Mesendoderm (in vitro differentiated cells): ENCODE measurements at regions not wholly inside any gene's neighbourhood (a gene's known extent, or its start where the extent isn't known, plus 50 kb on each side); places are given as distances from the start of the nearest gene placed in this dataset.
"Not testable (repeated sequence)": the region's sequence is repeated elsewhere in the genome, so short reads cannot be mapped to it uniquely, and the experiment has no call there.

Experiments
- DNase-seq: peaks from one replicate; pipeline ENCODE4 v3.0.0; 2013
- H2AK5ac ChIP-seq: 2 replicates; pipeline ENCODE4 v1.6.1; 2013; ENCODE audit warnings: low read length, inconsistent platforms
- H2BK120ac ChIP-seq: 2 replicates; pipeline ENCODE4 v1.6.1; 2013; ENCODE audit warnings: low read depth, mild to moderate bottlenecking, low read length, moderate library complexity, mixed read lengths
- H2BK15ac ChIP-seq: replicated peaks from 2 replicates; pipeline ENCODE4 v1.6.1; 2013; ENCODE audit warnings: low read depth, mild to moderate bottlenecking, moderate library complexity
- H2BK5ac ChIP-seq: 2 replicates; pipeline ENCODE4 v1.6.1; 2013; ENCODE audit warnings: low read length, inconsistent platforms
- H3K18ac ChIP-seq: 2 replicates; pipeline ENCODE4 v1.6.1; 2013; ENCODE audit warnings: mild to moderate bottlenecking, low read length, mixed read lengths
- H3K23ac ChIP-seq: one replicate; pipeline ENCODE4 v1.6.1; 2013; ENCODE audit warnings: low read length
- H3K27ac ChIP-seq: 2 replicates; pipeline ENCODE4 v1.5.1; 2013; ENCODE audit warnings: low read depth, mild to moderate bottlenecking, inconsistent platforms, low read length, moderate library complexity
- H3K27me3 ChIP-seq: 2 replicates; pipeline ENCODE4 v1.6.1; 2013; ENCODE audit warnings: low read length, control low read depth, mild to moderate bottlenecking, inconsistent platforms; ENCODE audit not compliant: insufficient read depth, poor library complexity
- H3K36me3 ChIP-seq: 2 replicates; pipeline ENCODE4 v1.6.1; 2013; ENCODE audit warnings: low read length, inconsistent platforms; ENCODE audit not compliant: control insufficient read depth, insufficient read depth
- H3K4ac ChIP-seq: one replicate; pipeline ENCODE4 v1.6.1; 2013; ENCODE audit warnings: low read depth, mild to moderate bottlenecking, low read length, moderate library complexity
- H3K4me1 ChIP-seq: 2 replicates; pipeline ENCODE4 v1.6.1; 2013; ENCODE audit warnings: low read depth, low read length, inconsistent platforms; ENCODE audit not compliant: control insufficient read depth
- H3K4me2 ChIP-seq: 2 replicates; pipeline ENCODE4 v1.6.1; 2013; ENCODE audit warnings: low read length
- H3K4me3 ChIP-seq: 2 replicates; pipeline ENCODE4 v1.5.1; 2013; ENCODE audit warnings: mild to moderate bottlenecking, low read length
- H3K56ac ChIP-seq: one replicate; pipeline ENCODE4 v1.6.1; 2013; ENCODE audit warnings: low read length
- H3K79me1 ChIP-seq: 2 replicates; pipeline ENCODE4 v1.6.1; 2013; ENCODE audit warnings: low read length, inconsistent platforms
- H3K79me2 ChIP-seq: 2 replicates; pipeline ENCODE4 v1.6.1; 2013; ENCODE audit warnings: mild to moderate bottlenecking, low read length; ENCODE audit not compliant: control insufficient read depth, insufficient read depth
- H3K9ac ChIP-seq: 2 replicates; pipeline ENCODE4 v1.6.1; 2013; ENCODE audit warnings: low read length, inconsistent platforms
- H4K5ac ChIP-seq: one replicate; pipeline ENCODE4 v1.6.1; 2013; ENCODE audit warnings: low read length
- H4K8ac ChIP-seq: one replicate; pipeline ENCODE4 v1.6.1; 2013; ENCODE audit warnings: low read depth, mild to moderate bottlenecking, control low read depth, low read length, moderate library complexity
- WGBS: extraction: QIAGEN DNeasy Blood & Tissue Kit; methylation state at CpG from one replicate; pipeline ENCODE4 v1.1.7; 2013; ENCODE audit warnings: low lambda C conversion rate, missing lambda C conversion rate; ENCODE audit not compliant: insufficient coverage; ENCODE audit errors: extremely low coverage; 5-methylcytosine and 5-hydroxymethylcytosine counted together

DNA sequence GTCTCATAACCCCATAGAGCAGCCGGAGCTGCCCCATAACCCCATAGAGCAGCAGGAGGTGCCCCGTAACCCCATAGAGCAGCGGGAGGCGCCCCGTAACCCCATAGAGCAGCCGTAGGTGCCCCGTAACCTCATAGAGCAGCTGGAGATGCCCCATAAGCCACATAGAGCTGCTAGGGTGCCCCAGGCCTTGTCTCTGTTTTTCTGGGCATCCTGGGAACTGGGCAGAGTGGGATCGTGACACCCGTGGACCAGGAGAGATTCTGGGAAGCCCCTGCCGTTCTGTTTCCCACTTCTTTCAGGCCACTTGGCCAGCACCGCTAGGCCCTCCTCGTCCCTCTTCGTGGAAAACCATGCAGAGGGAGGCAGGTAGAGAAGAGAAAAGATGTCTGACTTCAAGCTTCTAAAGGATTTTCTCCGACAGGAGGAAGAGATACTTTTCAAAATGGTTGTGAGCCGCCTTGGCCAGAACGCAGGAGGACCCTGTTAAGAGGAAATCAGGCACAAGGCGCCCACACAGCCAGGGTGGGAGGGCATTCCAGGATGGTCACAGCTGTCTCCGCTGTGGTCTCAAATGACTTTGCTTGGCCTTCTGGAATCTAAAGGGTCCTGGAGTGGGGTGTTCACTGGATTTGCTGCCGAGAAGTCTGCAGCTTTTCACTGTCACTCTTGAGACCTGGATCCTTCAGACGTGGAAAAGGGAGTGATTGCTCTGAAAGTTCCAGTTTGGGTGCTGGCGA, 171.8 kb downstream of the NPIPB11 start:
- H3K27me3 ChIP-seq, DNase-seq: not testable (repeated sequence)

DNA sequence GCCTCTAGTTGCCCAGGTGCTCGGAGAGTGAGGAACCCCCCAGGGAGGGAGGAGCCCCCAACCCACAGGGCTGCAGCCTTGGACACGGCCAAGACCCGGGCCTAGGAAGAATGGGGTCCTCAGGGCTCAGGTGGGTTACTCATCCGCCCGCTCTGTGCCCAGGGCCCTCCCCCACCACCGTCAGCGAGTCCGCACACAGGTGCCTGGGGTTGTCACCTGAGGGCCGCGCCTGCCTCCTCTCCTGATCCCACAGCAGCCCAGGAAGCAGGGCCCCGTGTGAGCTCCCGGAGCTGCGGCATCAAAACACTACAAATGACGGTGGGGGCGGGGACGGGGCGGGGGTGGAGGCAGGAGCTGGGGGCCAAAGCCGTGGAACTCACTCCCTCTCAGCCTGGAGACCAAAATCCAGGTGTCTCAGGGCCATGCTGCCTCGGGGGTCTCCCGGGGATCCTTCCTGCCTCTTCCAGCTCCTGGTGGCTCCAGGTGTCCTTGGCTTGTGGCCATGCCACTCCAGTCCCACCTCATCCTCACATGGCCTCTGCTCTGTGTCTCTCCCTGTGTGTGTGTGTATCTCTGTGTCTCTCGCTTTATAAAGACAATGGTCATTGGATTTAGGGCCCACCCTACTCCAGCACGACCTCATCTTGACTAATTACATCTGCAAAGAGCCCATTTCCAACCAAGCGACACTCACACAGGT, 172.7 kb downstream of the NPIPB11 start:
- not testable (repeated sequence) for H3K9ac ChIP-seq, H3K56ac ChIP-seq, H2BK120ac ChIP-seq, H3K79me1 ChIP-seq, DNase-seq, H4K5ac ChIP-seq, H2BK5ac ChIP-seq, H3K27me3 ChIP-seq, H4K8ac ChIP-seq, H2BK15ac ChIP-seq, H3K4me3 ChIP-seq, H3K4ac ChIP-seq, H3K18ac ChIP-seq, H2AK5ac ChIP-seq, H3K79me2 ChIP-seq, H3K4me1 ChIP-seq, H3K27ac ChIP-seq, H3K23ac ChIP-seq, H3K4me2 ChIP-seq, H3K36me3 ChIP-seq
- no CpG with 5 or more reads among the region's 23 CpGs for WGBS

More for the DNA sequence above, 171.8 kb downstream of the NPIPB11 start:
- not testable (repeated sequence) for H2BK120ac ChIP-seq, H3K4me2 ChIP-seq, H3K4me1 ChIP-seq, H2BK5ac ChIP-seq, H2AK5ac ChIP-seq, H3K9ac ChIP-seq, H4K5ac ChIP-seq, H2BK15ac ChIP-seq, H3K36me3 ChIP-seq, H3K4ac ChIP-seq, H3K56ac ChIP-seq, H3K79me2 ChIP-seq, H3K79me1 ChIP-seq, H3K23ac ChIP-seq, H4K8ac ChIP-seq, H3K4me3 ChIP-seq, H3K27ac ChIP-seq, H3K18ac ChIP-seq
- WGBS, result no CpG with 5 or more reads among the region's 21 CpGs

DNA sequence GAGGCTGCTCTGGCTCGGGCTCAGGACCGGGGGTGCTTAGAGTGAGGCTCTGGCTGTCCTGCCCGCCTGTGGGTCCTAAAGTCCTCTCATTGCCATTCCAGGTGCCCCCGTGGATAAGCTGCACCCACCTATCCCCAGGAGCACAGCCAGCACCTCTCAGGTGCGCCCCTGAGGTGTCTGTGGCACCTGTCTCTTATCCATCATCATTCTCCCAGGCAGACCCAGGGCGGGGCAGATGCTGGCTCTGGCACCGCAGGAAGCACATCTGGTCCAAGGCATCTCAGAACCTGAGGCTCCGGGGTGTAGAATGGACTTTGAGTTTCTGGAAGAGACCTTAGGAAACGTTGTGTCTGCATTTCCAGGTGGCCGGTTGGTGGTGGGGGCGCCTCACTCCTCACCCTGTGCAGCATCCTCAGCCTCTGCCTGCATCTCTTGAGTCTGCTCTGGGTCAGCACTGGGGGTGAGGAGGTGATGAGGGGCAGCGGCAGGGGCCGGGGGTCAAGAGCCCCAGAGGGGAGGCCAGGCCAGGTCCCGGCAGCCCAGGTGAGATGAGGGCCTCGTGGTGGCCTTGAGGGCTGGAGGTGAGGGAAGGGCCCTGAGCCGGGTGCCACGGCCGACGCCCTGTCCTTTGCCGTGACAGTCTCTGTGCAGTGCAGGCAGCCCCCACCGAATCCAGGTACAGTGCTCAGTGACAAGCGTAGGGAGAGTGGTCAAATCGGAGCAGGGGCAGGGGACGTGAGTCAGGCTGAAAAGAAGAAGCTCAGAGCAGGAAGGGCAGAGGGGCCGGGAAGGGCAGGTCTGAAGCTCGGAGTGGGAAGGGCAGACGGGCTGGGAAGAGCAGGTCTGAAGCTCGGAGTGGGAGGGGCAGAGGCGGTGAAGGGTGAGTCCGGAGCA, 173.5 kb downstream of the NPIPB11 start:
- H4K5ac ChIP-seq, result no peak overlapping the region
- H3K27me3 ChIP-seq, result no peaks in the 10 kb centered on the region
- H4K8ac ChIP-seq, result no peak overlapping the region
- H2BK15ac ChIP-seq, result no peak overlapping the region
- no peak overlapping the region for H2BK5ac ChIP-seq
- H3K23ac ChIP-seq, result no peak overlapping the region
- WGBS, result no CpG with 5 or more reads among the region's 30 CpGs
- H3K4me2 ChIP-seq, result no peak overlapping the region
- no peaks in the 10 kb centered on the region for H3K4me1 ChIP-seq
- H2BK120ac ChIP-seq, result no peak overlapping the region
- DNase-seq, result no peak
- H3K4me3 ChIP-seq, result no peak overlapping the region
- no peak overlapping the region for H3K27ac ChIP-seq
- no peak overlapping the region for H3K18ac ChIP-seq
- no peak overlapping the region for H3K9ac ChIP-seq
- H3K79me2 ChIP-seq, result no peaks in the 10 kb centered on the region
- H3K4ac ChIP-seq, result no peak overlapping the region
- no peak overlapping the region for H3K56ac ChIP-seq
- no peaks in the 10 kb centered on the region for H3K36me3 ChIP-seq
- no peaks in the 10 kb centered on the region for H3K79me1 ChIP-seq
- no peak overlapping the region for H2AK5ac ChIP-seq

DNA sequence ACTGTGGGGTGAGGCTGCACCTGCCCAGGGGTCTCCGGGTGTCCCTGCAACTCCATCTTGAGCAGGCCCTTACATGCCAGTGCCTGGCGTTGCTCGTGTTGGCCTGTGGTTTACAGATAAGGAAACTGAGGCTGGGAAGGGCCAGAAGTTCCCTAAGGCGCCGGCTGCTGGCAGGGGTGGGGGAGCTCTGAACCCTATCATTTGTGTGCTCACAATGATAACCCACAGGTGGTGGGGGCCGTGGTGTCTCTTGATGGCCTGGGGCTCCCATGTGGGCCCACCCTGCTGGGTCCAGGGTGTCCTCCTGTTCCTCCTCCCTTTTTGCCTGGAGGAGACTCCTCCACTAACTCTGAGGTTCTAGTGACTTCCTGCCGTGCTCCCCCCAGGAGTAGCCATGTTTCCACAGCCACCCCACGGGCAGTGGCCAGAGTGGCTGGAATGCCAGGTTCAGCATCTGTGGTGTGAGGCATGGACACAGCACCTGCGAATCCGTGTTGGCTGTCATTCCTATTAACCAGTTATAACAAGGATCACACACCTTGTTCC, 174.3 kb downstream of the NPIPB11 start:
- H3K27ac ChIP-seq, H3K9ac ChIP-seq, H4K8ac ChIP-seq, H3K27me3 ChIP-seq, H2BK5ac ChIP-seq, H3K79me1 ChIP-seq, H2AK5ac ChIP-seq, H3K4ac ChIP-seq, H3K79me2 ChIP-seq, DNase-seq, H4K5ac ChIP-seq, H3K4me2 ChIP-seq, H2BK15ac ChIP-seq, H3K36me3 ChIP-seq, H3K4me1 ChIP-seq, H3K4me3 ChIP-seq, H2BK120ac ChIP-seq, H3K18ac ChIP-seq, H3K56ac ChIP-seq, H3K23ac ChIP-seq: not testable (repeated sequence)
- no CpG with 5 or more reads among the region's 10 CpGs for WGBS

DNA sequence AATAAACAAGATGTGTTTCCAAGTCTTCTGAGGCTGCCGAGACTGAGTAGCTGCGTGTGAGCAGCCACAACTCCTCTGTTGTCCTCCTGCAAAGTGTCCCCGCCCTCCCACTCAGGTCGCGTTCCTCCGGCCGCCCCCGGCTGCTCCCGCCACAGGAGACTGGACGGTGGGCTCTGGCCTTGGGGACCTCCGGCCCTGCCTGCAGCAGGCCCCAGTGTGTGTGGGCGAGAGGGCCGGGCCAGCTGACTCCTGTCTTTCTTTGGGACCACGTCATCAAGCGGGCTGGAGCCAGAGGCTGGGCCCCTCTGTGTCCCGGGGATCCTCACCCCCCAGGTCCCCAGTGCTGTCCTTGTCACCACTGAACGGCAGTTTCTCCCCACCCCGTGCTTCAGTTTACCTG, 175.3 kb downstream of the NPIPB11 start:
- H2BK5ac ChIP-seq, result no peak overlapping the region
- DNase-seq, result no peak
- no CpG with 5 or more reads among the region's 18 CpGs for WGBS

More for the DNA sequence above, 175.3 kb downstream of the NPIPB11 start:
- Histone ChIP-seq H3K4me1 (no peaks in the 10 kb centered on the region), H2BK120ac (no peak overlapping the region), H3K9ac (no peak overlapping the region), H3K23ac (no peak overlapping the region), H3K79me1 (no peaks in the 10 kb centered on the region), H3K36me3 (no peaks in the 10 kb centered on the region), H3K4me2 (no peak overlapping the region), H3K4me3 (no peak overlapping the region), H3K27me3 (no peaks in the 10 kb centered on the region), H3K27ac (no peak overlapping the region), H3K4ac (no peak overlapping the region), H2BK15ac (no peak overlapping the region), H2AK5ac (no peak overlapping the region), H3K56ac (no peak overlapping the region), H4K5ac (no peak overlapping the region), H3K79me2 (no peaks in the 10 kb centered on the region), H3K18ac (no peak overlapping the region), H4K8ac (no peak overlapping the region)
